Parathyroid adenoma (tissue), 2 donors: ENCODE measurements at regions not wholly inside any gene's neighbourhood (a gene's known extent, or its start where the extent isn't known, plus 50 kb on each side); places are given as distances from the start of the nearest gene placed in this dataset.
"Not testable (repeated sequence)": the region's sequence is repeated elsewhere in the genome, so short reads cannot be mapped to it uniquely, and the experiment has no call there.

ENCODE experiments used
- H2AFZ ChIP-seq: fragments of 300-600 bp; sonication (generic); one replicate; pipeline ENCODE4 v1.7.0; 2017; ENCODE audit warnings: antibody characterized with exemption, mild to moderate bottlenecking
- H3K27ac ChIP-seq: fragments of 300-600 bp; sonication (generic); one replicate; pipeline ENCODE4 v1.7.0; 2017
- H3K27me3 ChIP-seq: fragments of 300-600 bp; sonication (generic); one replicate; pipeline ENCODE4 v1.7.0; 2017; ENCODE audit warnings: low read length; ENCODE audit not compliant: control insufficient read depth, insufficient read depth
- H3K36me3 ChIP-seq: fragments of 300-600 bp; sonication (generic); one replicate; pipeline ENCODE4 v1.7.0; 2017; ENCODE audit warnings: low read length; ENCODE audit not compliant: control insufficient read depth, insufficient read depth
- H3K4me1 ChIP-seq: fragments of 300-600 bp; sonication (generic); one replicate; pipeline ENCODE4 v1.7.0; 2017; ENCODE audit warnings: control low read depth
- H3K4me2 ChIP-seq: fragments of 300-600 bp; sonication (generic); one replicate; pipeline ENCODE4 v1.7.0; 2017; ENCODE audit warnings: low read length
- H3K4me3 ChIP-seq: fragments of 300-600 bp; sonication (generic); one replicate; pipeline ENCODE4 v1.7.0; 2017; ENCODE audit warnings: low read depth, low read length
- H3K79me2 ChIP-seq: fragments of 300-600 bp; sonication (generic); one replicate; pipeline ENCODE4 v1.7.0; 2017; ENCODE audit warnings: control low read depth
- H3K9ac ChIP-seq: fragments of 300-600 bp; sonication (generic); one replicate; pipeline ENCODE4 v1.7.0; 2017; ENCODE audit warnings: mild to moderate bottlenecking
- H3K9me3 ChIP-seq: fragments of 300-600 bp; sonication (generic); one replicate; pipeline ENCODE4 v1.7.0; 2017; ENCODE audit warnings: low read length; ENCODE audit not compliant: control insufficient read depth
- TF ChIP-seq, protein P1 (sequence below): fragments of 300-600 bp; sonication (generic); IDR thresholded peaks from one replicate; pipeline ENCODE4 v1.7.0; 2017; ENCODE audit warnings: antibody characterized with exemption, mild to moderate bottlenecking
- donor health status: primary hyperparathyroidism.

DNA sequence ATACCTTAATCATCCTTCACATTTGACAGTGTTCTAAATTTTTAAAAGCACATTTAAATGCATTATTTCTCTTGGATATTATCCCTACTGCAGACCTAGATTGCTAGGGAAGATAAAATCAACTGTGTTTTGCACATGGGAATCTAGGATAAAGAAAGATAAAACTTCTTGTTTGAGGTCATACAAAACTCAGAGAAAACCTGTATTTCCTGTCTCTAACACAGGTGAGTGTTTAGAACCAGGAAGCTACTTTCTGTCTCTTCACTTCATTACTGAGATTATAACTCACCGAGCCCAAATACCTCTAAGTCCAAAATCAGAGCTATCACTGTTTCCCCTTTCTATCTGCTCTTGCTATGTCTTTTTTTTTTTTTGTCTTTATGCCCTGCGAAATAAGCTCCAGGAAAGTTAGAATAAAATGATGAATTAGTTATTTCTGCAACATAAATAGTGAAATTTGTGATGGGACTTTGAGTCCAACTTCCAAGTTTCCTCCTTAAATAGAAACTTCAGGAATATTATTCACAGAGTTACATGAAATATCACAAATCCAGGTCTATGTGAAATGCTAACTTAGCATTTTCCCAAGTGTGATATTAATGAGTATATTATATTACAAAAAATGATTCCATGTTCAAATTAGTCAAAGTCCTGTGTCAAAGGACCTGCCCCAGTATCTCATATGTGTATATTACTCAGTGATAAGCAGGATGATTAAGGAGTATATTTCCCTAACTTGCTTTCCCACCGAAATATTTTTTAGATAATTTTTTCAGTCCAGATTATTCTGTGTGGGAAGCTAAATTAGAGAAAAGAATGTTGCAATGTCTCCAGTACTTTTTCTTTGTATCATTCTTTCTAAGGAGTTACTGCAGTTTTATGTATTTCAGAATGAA, 226.4 kb downstream of the PLA2G4A start:
- TF ChIP-seq, protein P1, sequence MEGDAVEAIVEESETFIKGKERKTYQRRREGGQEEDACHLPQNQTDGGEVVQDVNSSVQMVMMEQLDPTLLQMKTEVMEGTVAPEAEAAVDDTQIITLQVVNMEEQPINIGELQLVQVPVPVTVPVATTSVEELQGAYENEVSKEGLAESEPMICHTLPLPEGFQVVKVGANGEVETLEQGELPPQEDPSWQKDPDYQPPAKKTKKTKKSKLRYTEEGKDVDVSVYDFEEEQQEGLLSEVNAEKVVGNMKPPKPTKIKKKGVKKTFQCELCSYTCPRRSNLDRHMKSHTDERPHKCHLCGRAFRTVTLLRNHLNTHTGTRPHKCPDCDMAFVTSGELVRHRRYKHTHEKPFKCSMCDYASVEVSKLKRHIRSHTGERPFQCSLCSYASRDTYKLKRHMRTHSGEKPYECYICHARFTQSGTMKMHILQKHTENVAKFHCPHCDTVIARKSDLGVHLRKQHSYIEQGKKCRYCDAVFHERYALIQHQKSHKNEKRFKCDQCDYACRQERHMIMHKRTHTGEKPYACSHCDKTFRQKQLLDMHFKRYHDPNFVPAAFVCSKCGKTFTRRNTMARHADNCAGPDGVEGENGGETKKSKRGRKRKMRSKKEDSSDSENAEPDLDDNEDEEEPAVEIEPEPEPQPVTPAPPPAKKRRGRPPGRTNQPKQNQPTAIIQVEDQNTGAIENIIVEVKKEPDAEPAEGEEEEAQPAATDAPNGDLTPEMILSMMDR = no peak
- Histone ChIP-seq H3K36me3 (no peaks in the 10 kb centered on the region), H3K9me3 (no peaks in the 10 kb centered on the region), H3K27ac (no peak overlapping the region), H3K79me2 (no peaks in the 10 kb centered on the region), H2AFZ (no peak overlapping the region), H3K4me3 (no peak overlapping the region), H3K4me1 (no peaks in the 10 kb centered on the region), H3K27me3 (no peaks in the 10 kb centered on the region), H3K9ac (no peak overlapping the region), H3K4me2 (no peak overlapping the region)

DNA sequence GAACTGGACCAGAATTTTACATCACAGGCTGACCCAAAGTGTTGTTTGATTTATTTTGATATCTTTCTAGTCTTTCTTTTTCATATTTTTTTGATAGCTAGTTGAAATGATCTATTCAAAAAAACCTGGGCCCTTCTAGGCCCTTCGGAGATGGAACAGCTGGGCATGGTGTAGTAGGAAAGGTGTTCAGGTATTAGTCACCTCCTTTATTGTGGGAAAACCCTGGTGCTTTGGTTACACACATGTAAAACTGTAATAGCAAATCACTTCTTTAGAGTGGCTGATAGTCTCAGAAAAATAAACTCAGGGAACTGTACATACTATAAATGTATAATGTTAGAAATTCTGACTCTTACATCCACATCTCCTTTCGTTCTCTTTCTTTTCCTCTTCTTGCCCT, 234.5 kb downstream of the PLA2G4A start:
- Histone ChIP-seq H3K27me3 (no peaks in the 10 kb centered on the region), H2AFZ (no peak overlapping the region), H3K9ac (no peak overlapping the region), H3K4me2 (no peak overlapping the region), H3K79me2 (no peaks in the 10 kb centered on the region), H3K36me3 (no peaks in the 10 kb centered on the region), H3K27ac (no peak overlapping the region), H3K4me3 (no peak overlapping the region), H3K4me1 (no peaks in the 10 kb centered on the region), H3K9me3 (no peaks in the 10 kb centered on the region)
- TF ChIP-seq, protein P1 = no peak

DNA sequence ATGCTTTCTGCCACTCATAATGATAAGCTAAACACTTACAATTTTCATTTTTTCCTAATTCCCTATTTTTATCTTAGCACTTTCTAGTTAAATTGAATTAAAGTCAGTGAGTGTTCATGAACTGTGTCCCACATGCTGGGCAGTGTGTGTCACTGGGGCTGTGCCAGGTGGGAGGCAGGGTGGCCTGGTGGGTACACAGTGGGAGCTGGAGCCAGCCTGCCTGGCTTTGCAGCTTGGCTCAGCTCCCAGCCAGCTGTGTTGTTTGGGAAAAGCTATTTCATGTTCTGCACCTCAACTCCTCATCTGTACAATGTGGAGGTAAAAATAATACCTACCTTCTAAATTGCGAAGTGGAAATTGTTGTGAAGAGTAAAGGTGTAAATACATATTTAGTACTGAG, 238.4 kb downstream of the PLA2G4A start:
- Histone ChIP-seq H3K79me2 (no peaks in the 10 kb centered on the region), H3K27me3 (no peaks in the 10 kb centered on the region), H3K4me3 (no peak overlapping the region), H3K36me3 (no peaks in the 10 kb centered on the region), H3K4me2 (no peak overlapping the region), H2AFZ (no peak overlapping the region), H3K9me3 (no peaks in the 10 kb centered on the region), H3K27ac (no peak overlapping the region), H3K9ac (no peak overlapping the region), H3K4me1 (no peaks in the 10 kb centered on the region)
- TF ChIP-seq, protein P1 = no peak

DNA sequence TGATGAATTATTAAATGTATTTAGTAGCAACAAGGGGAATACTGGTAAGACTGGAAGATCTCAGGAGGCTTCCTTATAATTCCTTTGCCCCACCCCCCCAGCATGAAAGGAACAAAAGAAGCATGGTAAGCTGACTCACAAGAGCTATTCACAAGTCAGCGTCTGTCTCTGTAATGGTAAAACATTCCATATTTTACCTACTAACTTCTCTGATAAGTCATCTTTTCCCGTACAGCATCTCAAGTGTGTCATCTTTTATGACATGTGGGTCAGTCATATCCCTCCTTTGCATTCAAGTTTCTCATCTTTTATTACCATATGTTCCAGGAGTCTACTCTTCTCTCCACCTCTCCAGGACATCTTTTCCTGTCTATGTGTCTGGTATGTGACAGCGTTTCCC, 241.3 kb downstream of the PLA2G4A start:
- Histone ChIP-seq H3K27me3 (no peaks in the 10 kb centered on the region), H2AFZ (no peak overlapping the region), H3K4me2 (no peak overlapping the region), H3K4me3 (no peak overlapping the region), H3K27ac (no peak overlapping the region), H3K9ac (no peak overlapping the region), H3K4me1 (no peaks in the 10 kb centered on the region), H3K36me3 (no peaks in the 10 kb centered on the region), H3K9me3 (no peaks in the 10 kb centered on the region), H3K79me2 (no peaks in the 10 kb centered on the region)
- TF ChIP-seq, protein P1 = no peak

DNA sequence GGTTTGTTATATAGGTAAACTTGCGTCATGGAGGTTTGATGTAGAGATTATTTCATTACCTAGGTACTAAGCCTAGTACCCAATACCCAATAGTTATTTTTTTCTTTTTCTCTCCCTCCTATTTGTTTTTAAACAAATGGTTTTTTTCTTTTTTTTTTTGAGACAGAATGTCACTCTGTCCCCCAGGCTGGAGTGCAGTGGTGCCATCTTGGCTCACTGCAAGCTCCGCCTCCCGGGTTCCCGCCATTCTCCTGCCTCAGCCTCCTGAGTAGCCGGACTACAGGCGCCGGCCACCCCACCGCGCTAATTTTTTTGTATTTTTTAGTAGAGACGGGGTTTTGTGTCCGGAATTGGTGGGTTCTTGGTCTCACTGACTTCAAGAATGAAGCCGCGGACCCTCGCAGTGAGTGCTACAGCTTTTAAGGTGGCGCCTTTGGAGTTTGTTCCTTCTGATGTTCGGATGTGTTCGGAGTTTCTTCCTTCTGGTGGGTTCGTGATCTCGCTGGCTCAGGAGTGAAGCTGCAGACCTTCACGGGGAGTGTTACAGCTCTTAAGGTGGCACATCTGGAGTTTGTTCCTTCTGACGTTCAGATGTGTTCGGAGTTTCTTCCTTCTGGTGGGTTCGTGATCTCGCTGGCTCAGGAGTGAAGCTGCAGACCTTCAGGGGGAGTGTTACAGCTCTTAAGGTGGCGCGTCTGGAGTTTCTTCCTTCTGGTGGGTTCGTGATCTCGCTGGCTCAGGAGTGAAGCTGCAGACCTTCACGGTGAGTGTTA, 243.7 kb downstream of the PLA2G4A start:
- H3K4me3 ChIP-seq, H3K4me2 ChIP-seq, H3K27ac ChIP-seq: not testable (repeated sequence)

DNA sequence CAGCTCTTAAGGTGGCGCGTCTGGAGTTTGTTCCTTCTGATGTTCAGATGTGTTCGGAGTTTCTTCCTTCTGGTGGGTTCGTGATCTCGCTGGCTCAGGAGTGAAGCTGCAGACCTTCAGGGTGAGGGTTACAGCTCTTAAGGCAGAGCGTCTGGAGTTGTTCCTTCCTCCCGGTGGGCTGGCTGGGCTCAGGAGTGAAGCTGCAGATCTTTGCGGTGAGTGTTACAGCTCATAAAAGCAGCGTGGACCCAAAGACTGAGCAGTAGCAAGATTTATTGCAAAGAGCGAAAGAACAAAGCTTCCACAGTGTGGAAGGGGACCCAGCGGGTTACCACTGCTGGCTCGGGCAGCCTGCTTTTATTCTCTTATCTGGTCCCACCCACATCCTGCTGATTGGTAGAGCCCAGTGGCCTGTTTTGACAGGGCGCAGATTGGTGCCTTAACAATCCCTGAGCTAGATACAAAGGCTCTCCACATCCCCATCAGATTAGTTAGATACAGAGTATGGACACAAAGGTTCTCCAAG, 244.3 kb downstream of the PLA2G4A start:
- H3K4me2 ChIP-seq, H3K27me3 ChIP-seq, H3K4me3 ChIP-seq, H3K4me1 ChIP-seq, H3K9ac ChIP-seq, H3K9me3 ChIP-seq, H3K27ac ChIP-seq, H2AFZ ChIP-seq, H3K36me3 ChIP-seq, H3K79me2 ChIP-seq: not testable (repeated sequence)

More for the DNA sequence above, 243.7 kb downstream of the PLA2G4A start:
- H3K9ac ChIP-seq, H3K9me3 ChIP-seq, H3K36me3 ChIP-seq, H3K4me1 ChIP-seq, H2AFZ ChIP-seq, H3K27me3 ChIP-seq, H3K79me2 ChIP-seq: not testable (repeated sequence)

DNA sequence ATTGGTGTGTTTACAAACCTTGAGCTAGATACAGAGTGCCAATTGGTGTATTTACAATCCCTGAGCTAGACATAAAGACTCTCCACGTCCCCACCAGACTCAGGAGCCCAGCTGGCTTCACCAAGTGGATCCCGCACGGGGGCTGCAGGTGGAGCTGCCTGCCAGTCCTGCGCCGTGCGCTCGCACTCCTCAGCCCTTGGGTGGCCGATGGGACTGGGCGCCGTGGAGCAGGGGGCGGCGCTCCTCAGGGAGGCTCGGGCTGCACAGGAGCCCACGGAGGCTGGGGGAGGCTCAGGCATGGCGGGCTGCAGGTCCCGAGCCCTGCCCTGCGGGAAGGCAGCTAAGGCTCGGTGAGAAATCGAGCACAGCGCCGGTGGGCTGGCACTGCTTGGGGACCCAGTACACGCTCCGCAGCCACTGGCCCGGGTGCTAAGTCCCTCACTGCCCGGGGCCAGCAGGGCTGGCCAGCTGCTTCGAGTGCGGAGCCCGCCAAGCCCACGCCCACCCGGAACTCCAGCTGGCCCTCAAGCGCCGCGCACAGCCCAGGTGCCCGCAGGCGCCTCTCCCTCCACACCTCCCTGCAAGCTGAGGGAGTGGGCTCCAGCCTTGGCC, 245.0 kb downstream of the PLA2G4A start:
- H3K27ac ChIP-seq, H2AFZ ChIP-seq, H3K4me1 ChIP-seq, H3K9ac ChIP-seq, H3K9me3 ChIP-seq, H3K36me3 ChIP-seq, H3K4me2 ChIP-seq, H3K4me3 ChIP-seq, H3K27me3 ChIP-seq, H3K79me2 ChIP-seq: not testable (repeated sequence)
